Neural cell (in vitro differentiated cells): ENCODE measurements at regions not wholly inside any gene's neighbourhood (a gene's known extent, or its start where the extent isn't known, plus 50 kb on each side); places are given as distances from the start of the nearest gene placed in this dataset.

Experiments used
- EZH2 ChIP-seq: fragments of 200-600, 300-800 bp; shearing (Covaris generic), sonication (generic); IDR thresholded peaks from 2 replicates; pipeline ENCODE4 v1.6.1; 2014; ENCODE audit warnings: antibody characterized with exemption, low read length, borderline replicate concordance, mild to moderate bottlenecking; ENCODE audit not compliant: insufficient read depth, poor library complexity, severe bottlenecking
- POLR2AphosphoS5 ChIP-seq: IDR thresholded peaks from 2 replicates; pipeline ENCODE4 v1.6.1; 2012
- RAD21 ChIP-seq: fragments of 450-650 bp; conservative IDR thresholded peaks from 2 replicates; pipeline ENCODE4 v1.6.1; 2014; ENCODE audit warnings: antibody characterized with exemption, mild to moderate bottlenecking, moderate library complexity
- TAF1 ChIP-seq: IDR thresholded peaks from 2 replicates; pipeline ENCODE4 v1.6.1; 2012; ENCODE audit warnings: low read depth
- TF ChIP-seq, protein P1 (sequence below): fragments of 450-650 bp; IDR thresholded peaks from 2 replicates; pipeline ENCODE4 v1.5.1; 2014; ENCODE audit warnings: antibody characterized with exemption, mild to moderate bottlenecking, moderate library complexity; ENCODE audit not compliant: poor library complexity, severe bottlenecking
- TF ChIP-seq, protein P2 (sequence below): IDR thresholded peaks from 2 replicates; pipeline ENCODE4 v1.6.1; 2012; ENCODE audit warnings: borderline replicate concordance

DNA sequence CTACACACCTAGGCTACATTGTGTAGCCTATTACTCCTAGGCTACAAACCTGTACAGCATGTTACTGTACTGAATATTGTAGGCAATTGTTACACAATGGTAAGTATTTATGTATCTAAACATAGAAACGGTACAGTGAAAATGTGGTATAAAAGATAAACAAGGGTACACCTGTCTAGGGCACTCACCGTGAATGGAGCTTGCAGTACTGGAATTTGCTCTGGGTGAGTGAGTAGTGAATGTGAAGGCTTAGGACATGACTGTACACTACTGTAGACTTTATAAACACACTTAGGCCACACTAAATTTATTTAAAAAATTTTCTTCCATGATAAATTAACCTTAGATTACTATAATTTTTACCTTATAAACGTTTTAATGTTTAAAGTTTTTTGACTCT lies 171.7 kb upstream of the NCAM1 start:
- TF ChIP-seq RAD21, result no peak
- TF ChIP-seq, protein P1, sequence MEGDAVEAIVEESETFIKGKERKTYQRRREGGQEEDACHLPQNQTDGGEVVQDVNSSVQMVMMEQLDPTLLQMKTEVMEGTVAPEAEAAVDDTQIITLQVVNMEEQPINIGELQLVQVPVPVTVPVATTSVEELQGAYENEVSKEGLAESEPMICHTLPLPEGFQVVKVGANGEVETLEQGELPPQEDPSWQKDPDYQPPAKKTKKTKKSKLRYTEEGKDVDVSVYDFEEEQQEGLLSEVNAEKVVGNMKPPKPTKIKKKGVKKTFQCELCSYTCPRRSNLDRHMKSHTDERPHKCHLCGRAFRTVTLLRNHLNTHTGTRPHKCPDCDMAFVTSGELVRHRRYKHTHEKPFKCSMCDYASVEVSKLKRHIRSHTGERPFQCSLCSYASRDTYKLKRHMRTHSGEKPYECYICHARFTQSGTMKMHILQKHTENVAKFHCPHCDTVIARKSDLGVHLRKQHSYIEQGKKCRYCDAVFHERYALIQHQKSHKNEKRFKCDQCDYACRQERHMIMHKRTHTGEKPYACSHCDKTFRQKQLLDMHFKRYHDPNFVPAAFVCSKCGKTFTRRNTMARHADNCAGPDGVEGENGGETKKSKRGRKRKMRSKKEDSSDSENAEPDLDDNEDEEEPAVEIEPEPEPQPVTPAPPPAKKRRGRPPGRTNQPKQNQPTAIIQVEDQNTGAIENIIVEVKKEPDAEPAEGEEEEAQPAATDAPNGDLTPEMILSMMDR, result no peak
- TF ChIP-seq EZH2, result no peak
- no peak for TF ChIP-seq POLR2AphosphoS5
- TF ChIP-seq, protein P2, sequence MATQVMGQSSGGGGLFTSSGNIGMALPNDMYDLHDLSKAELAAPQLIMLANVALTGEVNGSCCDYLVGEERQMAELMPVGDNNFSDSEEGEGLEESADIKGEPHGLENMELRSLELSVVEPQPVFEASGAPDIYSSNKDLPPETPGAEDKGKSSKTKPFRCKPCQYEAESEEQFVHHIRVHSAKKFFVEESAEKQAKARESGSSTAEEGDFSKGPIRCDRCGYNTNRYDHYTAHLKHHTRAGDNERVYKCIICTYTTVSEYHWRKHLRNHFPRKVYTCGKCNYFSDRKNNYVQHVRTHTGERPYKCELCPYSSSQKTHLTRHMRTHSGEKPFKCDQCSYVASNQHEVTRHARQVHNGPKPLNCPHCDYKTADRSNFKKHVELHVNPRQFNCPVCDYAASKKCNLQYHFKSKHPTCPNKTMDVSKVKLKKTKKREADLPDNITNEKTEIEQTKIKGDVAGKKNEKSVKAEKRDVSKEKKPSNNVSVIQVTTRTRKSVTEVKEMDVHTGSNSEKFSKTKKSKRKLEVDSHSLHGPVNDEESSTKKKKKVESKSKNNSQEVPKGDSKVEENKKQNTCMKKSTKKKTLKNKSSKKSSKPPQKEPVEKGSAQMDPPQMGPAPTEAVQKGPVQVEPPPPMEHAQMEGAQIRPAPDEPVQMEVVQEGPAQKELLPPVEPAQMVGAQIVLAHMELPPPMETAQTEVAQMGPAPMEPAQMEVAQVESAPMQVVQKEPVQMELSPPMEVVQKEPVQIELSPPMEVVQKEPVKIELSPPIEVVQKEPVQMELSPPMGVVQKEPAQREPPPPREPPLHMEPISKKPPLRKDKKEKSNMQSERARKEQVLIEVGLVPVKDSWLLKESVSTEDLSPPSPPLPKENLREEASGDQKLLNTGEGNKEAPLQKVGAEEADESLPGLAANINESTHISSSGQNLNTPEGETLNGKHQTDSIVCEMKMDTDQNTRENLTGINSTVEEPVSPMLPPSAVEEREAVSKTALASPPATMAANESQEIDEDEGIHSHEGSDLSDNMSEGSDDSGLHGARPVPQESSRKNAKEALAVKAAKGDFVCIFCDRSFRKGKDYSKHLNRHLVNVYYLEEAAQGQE, result no peak
- no peak for TF ChIP-seq TAF1
